ENCODE measurements at regions not wholly inside any gene's neighbourhood (a gene's known extent, or its start where the extent isn't known, plus 50 kb on each side); places are given as distances from the start of the nearest gene placed in this dataset.

DNA sequence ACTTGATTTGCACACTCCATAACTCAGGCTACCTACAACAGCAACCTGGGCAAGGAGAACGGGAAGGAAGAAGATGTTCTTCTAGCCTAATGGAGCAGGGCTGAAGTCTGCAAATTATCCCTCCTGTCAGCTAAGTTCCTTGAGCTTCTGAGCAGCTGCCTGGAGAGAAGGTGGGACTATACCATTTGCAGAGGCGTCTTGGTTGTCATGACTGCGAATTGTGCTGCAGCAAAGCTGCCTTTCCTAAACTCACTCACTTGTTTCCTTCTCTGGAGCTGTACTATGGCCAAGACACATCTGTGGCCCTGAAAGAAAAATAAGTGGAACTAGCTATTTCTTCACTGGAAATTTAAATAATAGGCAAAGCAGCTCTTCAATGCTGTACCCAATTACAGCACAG is 682.4 kb upstream of the GRIA3 start:
- no peaks in the 10 kb centered on the region for H3K4me1 ChIP-seq
- no peak for DNase-seq
- H3K36me3 ChIP-seq = no peaks in the 10 kb centered on the region
- WGBS, 5 donors = 55 to 89% (median 74%) methylated on average over 3 of the region's 3 CpGs
- no peak overlapping the region for H3K4me3 ChIP-seq
- no peak overlapping the region for H3K27ac ChIP-seq
- intact Hi-C loops (cut with DNase I; ENCODE audit: low total_unique reads) = no loop called here
- H3K27me3 ChIP-seq (replicated peaks in 1 of 7) = no peaks in the 10 kb centered on the region
- H3K9me3 ChIP-seq = peaks cover 0 to 6% (median 0%) of the 10 kb centered on the region in 8 donors
- TF ChIP-seq, protein P1, sequence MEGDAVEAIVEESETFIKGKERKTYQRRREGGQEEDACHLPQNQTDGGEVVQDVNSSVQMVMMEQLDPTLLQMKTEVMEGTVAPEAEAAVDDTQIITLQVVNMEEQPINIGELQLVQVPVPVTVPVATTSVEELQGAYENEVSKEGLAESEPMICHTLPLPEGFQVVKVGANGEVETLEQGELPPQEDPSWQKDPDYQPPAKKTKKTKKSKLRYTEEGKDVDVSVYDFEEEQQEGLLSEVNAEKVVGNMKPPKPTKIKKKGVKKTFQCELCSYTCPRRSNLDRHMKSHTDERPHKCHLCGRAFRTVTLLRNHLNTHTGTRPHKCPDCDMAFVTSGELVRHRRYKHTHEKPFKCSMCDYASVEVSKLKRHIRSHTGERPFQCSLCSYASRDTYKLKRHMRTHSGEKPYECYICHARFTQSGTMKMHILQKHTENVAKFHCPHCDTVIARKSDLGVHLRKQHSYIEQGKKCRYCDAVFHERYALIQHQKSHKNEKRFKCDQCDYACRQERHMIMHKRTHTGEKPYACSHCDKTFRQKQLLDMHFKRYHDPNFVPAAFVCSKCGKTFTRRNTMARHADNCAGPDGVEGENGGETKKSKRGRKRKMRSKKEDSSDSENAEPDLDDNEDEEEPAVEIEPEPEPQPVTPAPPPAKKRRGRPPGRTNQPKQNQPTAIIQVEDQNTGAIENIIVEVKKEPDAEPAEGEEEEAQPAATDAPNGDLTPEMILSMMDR (IDR thresholded peaks at IDR 0.05 in 8 of 11, conservative IDR thresholded peaks at IDR 0.05 in 3 of 11) = no peak
- no peak for TF ChIP-seq POLR2A (IDR thresholded peaks at IDR 0.05)
- TF ChIP-seq POLR2AphosphoS5 (IDR thresholded peaks at IDR 0.05) = no peak

DNA sequence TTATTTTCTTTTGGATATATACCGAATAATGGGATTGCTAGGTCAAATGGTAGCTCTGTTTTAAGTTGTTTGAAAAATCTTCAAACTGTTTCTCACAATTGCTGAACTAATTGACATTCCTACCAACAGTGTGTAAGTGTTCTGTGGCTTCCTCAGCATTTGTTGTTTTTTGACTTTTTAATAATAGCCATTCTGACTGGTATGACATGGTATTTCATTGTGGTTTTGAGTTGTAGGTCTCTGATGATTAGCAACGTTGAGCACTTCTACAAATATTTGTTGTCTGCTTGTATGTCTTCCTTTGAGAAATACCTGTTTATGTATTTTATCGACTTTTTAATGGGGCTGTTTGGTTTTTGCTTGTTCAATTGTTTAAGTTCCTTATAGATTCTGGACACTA is 680.1 kb upstream of the GRIA3 start:
- WGBS, 5 donors = 54 to 75% (median 61%) methylated on average over 3 of the region's 3 CpGs
- Histone ChIP-seq H3K27me3 (replicated peaks in 1 of 7) (no peaks in the 10 kb centered on the region), H3K9me3 (peaks cover 0 to under 1% (median 0%) of the 10 kb centered on the region in 8 donors), H3K4me1 (no peaks in the 10 kb centered on the region), H3K36me3 (no peaks in the 10 kb centered on the region), H3K4me3 (no peak overlapping the region), H3K27ac (no peak overlapping the region)
- TF ChIP-seq, protein P1 (IDR thresholded peaks at IDR 0.05 in 8 of 11, conservative IDR thresholded peaks at IDR 0.05 in 3 of 11) = no peak
- TF ChIP-seq POLR2A (IDR thresholded peaks at IDR 0.05) = no peak
- TF ChIP-seq POLR2AphosphoS5 (IDR thresholded peaks at IDR 0.05) = no peak
- intact Hi-C loops (cut with DNase I; ENCODE audit: low total_unique reads) = no loop called here
- no peak for DNase-seq

DNA sequence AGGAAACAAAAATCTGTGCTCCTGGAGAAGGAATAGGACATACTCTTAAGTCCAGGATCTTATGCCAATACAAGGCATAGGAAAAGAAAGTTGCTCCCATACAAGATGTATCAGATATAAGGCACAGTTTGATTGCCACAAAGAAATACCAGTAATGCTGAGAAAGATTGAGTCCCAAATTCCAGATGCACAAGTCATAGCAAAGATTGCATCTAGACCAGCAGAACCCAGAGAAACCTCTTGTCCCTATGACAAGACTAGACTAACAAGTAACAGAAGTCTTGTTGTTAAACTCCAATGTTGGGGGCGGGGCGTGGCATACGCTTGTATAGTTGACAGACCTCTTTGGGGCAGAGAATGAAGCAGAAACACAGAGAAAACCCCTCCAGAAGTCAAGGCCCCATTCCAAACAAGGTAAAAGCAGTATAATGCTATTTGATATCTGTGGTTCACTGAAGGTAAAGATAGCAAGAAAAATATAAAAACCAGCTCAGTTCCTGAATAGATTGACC is 671.5 kb upstream of the GRIA3 start:
- Histone ChIP-seq H3K27ac (no peak overlapping the region), H3K9me3 (no peaks in the 10 kb centered on the region), H3K36me3 (no peaks in the 10 kb centered on the region), H3K4me1 (no peaks in the 10 kb centered on the region), H3K27me3 (replicated peaks in 1 of 7) (no peaks in the 10 kb centered on the region), H3K4me3 (no peak overlapping the region)
- WGBS, 5 donors = 73 to 86% (median 84%) methylated on average over 3 of the region's 3 CpGs
- DNase-seq = no peak
- TF ChIP-seq POLR2AphosphoS5 (IDR thresholded peaks at IDR 0.05) (no peak), POLR2A (IDR thresholded peaks at IDR 0.05) (no peak)
- TF ChIP-seq, protein P1 (IDR thresholded peaks at IDR 0.05 in 8 of 11, conservative IDR thresholded peaks at IDR 0.05 in 3 of 11) = no peak
- intact Hi-C loops (cut with DNase I; ENCODE audit: low total_unique reads) = no loop called here

DNA sequence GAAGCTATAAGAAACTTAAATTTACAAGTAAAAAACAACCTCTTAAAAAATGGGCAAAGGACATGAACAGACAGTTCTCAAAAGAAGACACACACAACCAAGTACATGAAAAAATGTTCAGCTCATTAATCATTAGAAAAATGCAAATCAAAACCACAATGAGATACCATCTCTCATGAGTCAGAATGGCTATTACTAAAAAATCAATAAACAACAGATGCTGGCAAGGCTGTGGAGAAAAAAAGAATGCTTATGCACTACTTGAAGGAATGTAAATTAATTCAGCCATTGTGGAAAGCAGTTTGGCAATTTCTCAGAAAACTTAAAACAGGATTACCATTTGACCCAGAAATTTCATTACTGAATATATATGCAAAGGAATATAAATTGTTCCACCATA is 666.3 kb upstream of the GRIA3 start:
- Histone ChIP-seq H3K9me3 (no peaks in the 10 kb centered on the region), H3K27ac (no peak overlapping the region), H3K4me3 (no peak overlapping the region), H3K4me1 (no peaks in the 10 kb centered on the region), H3K27me3 (replicated peaks in 1 of 7) (no peaks in the 10 kb centered on the region), H3K36me3 (no peaks in the 10 kb centered on the region)
- intact Hi-C loops (cut with DNase I; ENCODE audit: low total_unique reads) = no loop called here
- DNase-seq = no peak
- TF ChIP-seq, protein P1 (IDR thresholded peaks at IDR 0.05 in 8 of 11, conservative IDR thresholded peaks at IDR 0.05 in 3 of 11) = no peak
- TF ChIP-seq POLR2A (IDR thresholded peaks at IDR 0.05) (no peak), POLR2AphosphoS5 (IDR thresholded peaks at IDR 0.05) (no peak)

All from spleen (tissue), 11 donors.